ENCODE measurements at regions not wholly inside any gene's neighbourhood (a gene's known extent, or its start where the extent isn't known, plus 50 kb on each side); places are given as distances from the start of the nearest gene placed in this dataset.
"Not testable (repeated sequence)": the region's sequence is repeated elsewhere in the genome, so short reads cannot be mapped to it uniquely, and the experiment has no call there.

DNA sequence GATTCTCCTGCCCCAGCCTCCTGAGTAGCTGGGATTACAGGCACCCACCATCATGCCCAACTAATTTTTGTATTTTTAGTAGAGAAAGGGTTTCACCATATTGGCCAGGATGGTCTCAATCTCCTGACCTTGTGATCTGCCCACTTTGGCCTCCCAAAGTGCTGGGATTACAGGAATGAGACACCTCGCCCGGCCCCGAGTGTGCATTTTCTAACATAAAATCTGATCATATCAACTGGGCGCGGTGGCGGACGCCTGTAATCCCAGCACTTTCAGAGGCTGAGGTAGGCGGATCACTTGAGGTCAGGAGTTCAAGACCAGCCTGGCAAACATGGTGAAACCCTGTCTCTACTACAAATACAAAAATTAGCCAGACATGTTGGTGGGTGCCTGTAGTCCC lies 745.5 kb upstream of the TPTE start:
- not testable (repeated sequence) for H3K4me3 Mint-ChIP-seq, H3K4me1 Mint-ChIP-seq, H3K36me3 Mint-ChIP-seq, H3K27ac Mint-ChIP-seq, H3K27me3 Mint-ChIP-seq
- peaks cover 9 to 22% (median 16%) of the 10 kb centered on the region in 3 donors for H3K9me3 Mint-ChIP-seq

DNA sequence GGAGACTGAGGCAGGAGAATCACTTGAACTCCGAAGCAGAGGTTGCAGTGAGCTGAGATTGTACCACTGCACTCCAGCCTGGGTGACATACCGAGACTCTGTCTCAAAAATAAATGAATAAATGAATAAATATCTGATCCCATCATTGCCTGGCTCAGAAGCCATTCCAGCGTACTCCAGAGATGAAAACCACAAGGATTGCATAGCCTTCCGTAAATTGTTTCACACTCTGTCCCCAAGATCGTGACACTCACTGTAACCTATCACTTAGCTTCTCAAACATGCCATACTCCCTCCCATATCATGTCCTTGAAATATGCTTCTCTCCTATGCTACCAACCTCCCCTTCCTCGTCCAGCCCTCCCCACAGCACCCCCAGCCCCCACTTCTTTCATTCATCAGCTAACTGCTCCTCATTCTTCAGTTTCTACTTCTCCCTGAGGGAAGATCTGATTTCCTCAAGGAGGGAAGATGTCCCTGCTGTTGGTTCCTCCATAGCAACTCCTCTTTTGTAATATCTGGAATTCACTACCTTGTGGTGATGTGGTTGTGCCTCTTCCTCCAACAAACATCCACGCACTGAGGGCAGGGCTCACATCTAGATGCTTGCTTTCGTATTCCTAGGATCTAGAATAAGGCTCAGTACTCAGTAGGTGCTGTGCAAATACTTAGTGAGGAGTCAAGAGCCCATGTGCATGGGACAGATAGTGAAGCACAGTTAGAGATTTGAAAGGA lies 744.9 kb upstream of the TPTE start:
- H3K9me3 Mint-ChIP-seq = peaks cover 9 to 22% (median 16%) of the 10 kb centered on the region in 3 donors
- not testable (repeated sequence) for H3K4me3 Mint-ChIP-seq, H3K27me3 Mint-ChIP-seq, H3K36me3 Mint-ChIP-seq, H3K4me1 Mint-ChIP-seq, H3K27ac Mint-ChIP-seq

DNA sequence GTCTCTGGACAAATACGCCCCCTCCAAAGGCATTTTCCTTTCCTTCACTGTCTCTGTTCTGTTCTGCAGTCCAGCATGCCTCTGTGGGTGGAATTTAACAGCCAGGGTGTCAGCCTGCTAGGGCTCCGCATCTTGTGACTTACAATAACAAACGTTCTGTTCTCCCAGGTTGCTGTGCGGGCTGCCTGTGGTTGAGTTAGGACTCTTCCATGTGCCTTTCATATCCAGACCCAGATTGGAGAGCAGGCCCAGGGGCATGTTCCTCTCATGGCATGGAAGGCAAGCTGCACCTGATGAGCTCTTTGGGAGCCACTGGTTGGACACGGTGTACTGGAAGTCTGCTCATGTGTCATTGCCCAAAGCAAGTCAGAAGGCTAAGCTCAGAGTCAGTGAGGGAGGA lies 742.8 kb upstream of the TPTE start:
- H3K4me1 Mint-ChIP-seq, H3K36me3 Mint-ChIP-seq, H3K27ac Mint-ChIP-seq, H3K4me3 Mint-ChIP-seq, H3K27me3 Mint-ChIP-seq: not testable (repeated sequence)
- peaks cover 12 to 35% (median 17%) of the 10 kb centered on the region in 3 donors for H3K9me3 Mint-ChIP-seq

DNA sequence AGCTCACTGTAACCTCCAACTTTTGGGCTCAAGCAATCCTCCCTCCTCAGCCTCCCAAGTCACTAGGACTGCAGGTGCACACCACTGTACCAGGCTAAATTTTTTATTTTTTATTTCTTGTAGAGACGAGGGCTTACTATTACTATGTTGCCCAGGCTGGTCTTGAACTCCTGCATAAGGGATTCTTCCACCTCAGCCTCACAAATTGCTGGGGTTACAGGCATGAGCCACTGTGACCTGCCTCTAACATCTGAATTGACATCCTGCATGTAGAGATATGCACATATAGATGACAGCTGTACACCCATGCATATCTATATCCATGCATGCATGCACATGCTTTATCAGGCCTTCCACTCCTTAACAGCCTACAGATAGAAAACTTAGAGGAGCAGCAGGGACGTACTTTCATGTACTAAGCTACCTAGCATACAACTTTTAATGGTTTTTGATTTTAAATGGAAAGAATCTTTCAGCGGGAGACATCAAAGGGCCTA lies 740.9 kb upstream of the TPTE start:
- no peak overlapping the region for H3K27ac Mint-ChIP-seq
- H3K9me3 Mint-ChIP-seq = peaks cover 15 to 27% (median 18%) of the 10 kb centered on the region in 3 donors
- H3K4me1 Mint-ChIP-seq = no peaks in the 10 kb centered on the region
- H3K27me3 Mint-ChIP-seq = no peaks in the 10 kb centered on the region
- no peak overlapping the region for H3K4me3 Mint-ChIP-seq
- H3K36me3 Mint-ChIP-seq = peaks cover 5% of the 10 kb centered on the region

DNA sequence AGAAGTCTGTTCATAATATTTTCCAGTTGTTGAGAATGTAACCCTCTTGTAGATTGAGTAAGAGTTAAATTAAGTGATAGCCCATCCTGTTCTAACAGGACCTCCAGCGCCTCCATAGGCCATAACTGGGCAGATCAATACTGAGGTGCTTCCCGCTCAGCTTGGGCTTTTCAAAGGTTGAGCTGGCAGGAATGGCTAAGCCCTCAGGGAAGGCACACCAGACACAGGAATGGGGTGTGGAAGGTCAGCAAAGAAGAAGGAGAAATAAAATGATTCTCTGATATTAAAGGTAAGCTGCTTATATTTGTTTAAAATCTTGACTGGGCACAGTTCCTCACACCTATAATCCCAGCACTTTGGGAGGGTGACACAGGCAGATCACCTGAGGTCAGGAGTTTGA lies 737.8 kb upstream of the TPTE start:
- H3K27me3 Mint-ChIP-seq, H3K27ac Mint-ChIP-seq, H3K36me3 Mint-ChIP-seq, H3K4me3 Mint-ChIP-seq, H3K4me1 Mint-ChIP-seq: not testable (repeated sequence)
- H3K9me3 Mint-ChIP-seq = peaks cover 8 to 29% (median 13%) of the 10 kb centered on the region in 3 donors

DNA sequence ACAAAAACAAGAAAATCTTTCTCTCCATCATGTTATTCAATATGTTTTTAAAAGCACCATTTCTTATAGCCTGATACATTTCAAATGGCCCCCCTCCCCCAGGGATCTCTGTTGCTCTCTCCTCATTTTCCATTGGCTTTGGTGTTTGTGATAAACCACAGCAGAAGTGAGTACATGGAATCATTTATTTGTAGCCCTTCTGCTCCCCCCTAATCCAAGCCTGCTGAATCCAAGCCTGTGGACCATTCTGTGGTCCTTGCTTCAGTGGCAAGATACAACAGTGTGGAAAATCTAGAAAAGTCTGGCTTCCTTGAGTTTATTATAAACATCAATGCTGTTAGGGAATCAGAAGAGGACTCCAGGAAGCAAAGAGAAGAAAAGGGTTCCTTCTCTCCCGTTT lies 737.2 kb upstream of the TPTE start:
- H3K36me3 Mint-ChIP-seq, H3K27ac Mint-ChIP-seq, H3K4me1 Mint-ChIP-seq, H3K27me3 Mint-ChIP-seq, H3K4me3 Mint-ChIP-seq: not testable (repeated sequence)
- H3K9me3 Mint-ChIP-seq = peaks cover 6 to 29% (median 13%) of the 10 kb centered on the region in 3 donors

DNA sequence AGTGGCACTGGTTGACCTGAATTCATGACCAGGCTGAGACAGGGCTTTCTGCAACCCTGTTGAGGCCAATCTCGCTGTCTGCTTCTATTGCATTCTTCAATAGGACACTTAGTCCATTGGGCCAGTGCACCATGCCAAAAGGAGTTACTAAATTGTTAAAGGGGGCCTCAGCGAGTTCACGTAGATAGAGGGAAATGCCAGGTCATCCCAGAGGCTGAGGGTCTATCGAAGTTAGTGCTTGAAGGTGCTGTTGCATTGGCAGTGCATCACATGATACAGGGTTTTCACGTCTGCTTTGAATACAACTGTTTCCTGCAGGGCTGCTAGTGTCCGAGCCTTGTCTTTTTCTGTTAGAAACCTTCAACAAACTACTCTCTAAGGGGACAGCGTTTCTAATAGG lies 735.3 kb upstream of the TPTE start:
- H3K27me3 Mint-ChIP-seq, H3K4me3 Mint-ChIP-seq, H3K36me3 Mint-ChIP-seq, H3K4me1 Mint-ChIP-seq, H3K27ac Mint-ChIP-seq: not testable (repeated sequence)
- H3K9me3 Mint-ChIP-seq = peaks cover 9 to 29% (median 12%) of the 10 kb centered on the region in 3 donors

DNA sequence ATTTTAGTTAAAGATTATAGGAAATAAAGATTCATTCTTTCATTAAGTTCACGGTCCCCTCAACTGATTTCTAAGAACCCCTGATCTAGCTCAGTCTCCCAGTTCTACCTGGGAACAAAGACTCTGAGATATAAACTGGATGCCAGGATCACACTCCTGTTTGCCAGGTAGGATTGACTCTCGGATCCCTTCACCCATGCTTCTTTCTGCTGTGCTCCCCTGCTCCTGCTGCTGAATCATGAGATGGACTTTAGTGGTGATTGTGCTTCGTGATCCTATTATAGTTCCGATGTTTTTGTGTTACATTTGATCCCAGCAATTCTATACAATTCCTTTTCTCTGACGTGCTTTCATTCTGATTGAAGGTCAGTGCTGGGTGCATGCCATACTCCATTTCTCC lies 733.1 kb upstream of the TPTE start:
- H3K4me3 Mint-ChIP-seq, H3K27me3 Mint-ChIP-seq, H3K36me3 Mint-ChIP-seq, H3K4me1 Mint-ChIP-seq, H3K27ac Mint-ChIP-seq: not testable (repeated sequence)
- peaks cover 14 to 26% (median 19%) of the 10 kb centered on the region in 3 donors for H3K9me3 Mint-ChIP-seq

DNA sequence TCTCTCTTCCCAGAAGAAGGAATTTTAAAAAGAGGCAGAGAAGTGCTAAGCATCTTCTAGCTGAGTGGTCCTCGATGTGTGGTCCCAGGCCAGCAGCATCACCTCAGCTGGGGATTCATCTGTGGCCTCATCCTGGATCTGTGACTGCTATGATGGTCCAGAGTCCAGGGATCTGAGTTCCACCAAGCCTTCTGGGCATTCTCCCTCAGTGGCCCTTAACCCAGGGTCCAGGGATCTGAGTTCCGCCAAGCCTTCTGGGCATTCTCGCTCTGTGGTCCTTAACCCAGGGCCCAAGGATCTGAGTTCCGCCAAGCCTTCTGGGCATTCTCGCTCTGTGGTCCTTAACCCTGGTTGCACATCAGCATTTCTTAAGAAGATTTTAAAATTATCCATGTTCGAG lies 731.0 kb upstream of the TPTE start:
- not testable (repeated sequence) for H3K27ac Mint-ChIP-seq, H3K27me3 Mint-ChIP-seq, H3K4me3 Mint-ChIP-seq, H3K4me1 Mint-ChIP-seq, H3K36me3 Mint-ChIP-seq
- H3K9me3 Mint-ChIP-seq = peaks cover 12 to 34% (median 19%) of the 10 kb centered on the region in 3 donors

DNA sequence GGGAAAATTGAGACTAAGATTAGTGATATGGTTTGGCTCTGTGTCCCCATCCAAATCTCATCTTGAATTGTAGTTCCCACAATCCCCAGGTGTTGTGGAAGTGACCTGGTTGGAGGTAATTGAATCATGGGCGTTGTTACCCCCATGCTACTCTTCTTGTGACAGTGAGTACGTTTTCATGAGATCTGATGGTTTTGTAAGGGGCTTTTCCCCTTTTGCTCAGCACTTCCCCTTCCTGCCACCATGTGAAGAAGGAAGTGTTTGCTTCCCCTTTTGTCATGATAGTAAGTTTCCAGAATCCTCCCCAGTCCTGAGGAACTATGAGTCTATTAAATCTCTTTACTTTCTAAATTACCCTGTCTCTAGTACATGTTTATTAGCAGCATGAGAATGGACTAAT lies 729.9 kb upstream of the TPTE start:
- H3K4me3 Mint-ChIP-seq, H3K4me1 Mint-ChIP-seq, H3K27me3 Mint-ChIP-seq, H3K27ac Mint-ChIP-seq, H3K36me3 Mint-ChIP-seq: not testable (repeated sequence)
- H3K9me3 Mint-ChIP-seq = peaks cover 16 to 38% (median 21%) of the 10 kb centered on the region in 3 donors

DNA sequence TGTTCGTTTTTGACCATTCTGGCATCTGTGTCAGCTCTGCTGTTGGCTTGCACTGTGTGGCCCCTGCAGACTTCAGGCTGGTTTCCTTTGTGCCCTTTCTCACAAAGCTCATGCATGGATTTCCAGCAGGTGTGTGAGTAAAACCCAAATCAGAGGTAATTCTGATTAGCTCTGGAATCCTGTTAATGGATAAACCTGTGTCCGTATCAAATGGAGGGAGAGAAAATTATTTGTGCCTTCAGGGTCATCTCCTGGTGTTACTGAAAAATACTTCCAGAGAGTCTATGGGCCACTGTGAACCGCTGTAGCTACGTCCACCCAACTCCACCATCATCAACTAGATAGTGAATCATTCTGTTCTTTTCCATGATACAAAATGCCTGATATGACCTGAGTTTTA lies 726.1 kb upstream of the TPTE start:
- H3K9me3 Mint-ChIP-seq = peaks cover 12 to 30% (median 18%) of the 10 kb centered on the region in 3 donors
- H3K36me3 Mint-ChIP-seq, H3K4me3 Mint-ChIP-seq, H3K4me1 Mint-ChIP-seq, H3K27ac Mint-ChIP-seq, H3K27me3 Mint-ChIP-seq: not testable (repeated sequence)

DNA sequence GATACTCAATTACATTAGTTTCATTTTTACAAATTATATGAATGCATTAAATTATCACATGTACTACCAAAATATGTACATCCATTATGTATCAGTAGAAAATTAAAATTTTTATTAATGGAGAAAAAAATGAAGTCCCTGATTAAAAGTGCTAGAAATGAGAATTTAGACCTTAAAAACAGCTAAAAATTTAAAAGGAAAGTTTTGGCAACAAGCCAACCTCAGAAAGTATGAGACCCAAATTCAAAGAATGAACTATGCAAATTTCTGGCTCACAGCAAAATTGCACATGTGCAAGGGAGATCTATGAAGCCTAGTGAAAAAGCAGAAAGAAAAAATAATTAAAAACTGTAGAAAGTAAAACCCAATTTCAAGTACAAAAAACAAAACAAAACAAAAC lies 725.1 kb upstream of the TPTE start:
- H3K27ac Mint-ChIP-seq, H3K4me1 Mint-ChIP-seq, H3K27me3 Mint-ChIP-seq, H3K36me3 Mint-ChIP-seq, H3K4me3 Mint-ChIP-seq: not testable (repeated sequence)
- H3K9me3 Mint-ChIP-seq = peaks cover 12 to 30% (median 18%) of the 10 kb centered on the region in 3 donors

DNA sequence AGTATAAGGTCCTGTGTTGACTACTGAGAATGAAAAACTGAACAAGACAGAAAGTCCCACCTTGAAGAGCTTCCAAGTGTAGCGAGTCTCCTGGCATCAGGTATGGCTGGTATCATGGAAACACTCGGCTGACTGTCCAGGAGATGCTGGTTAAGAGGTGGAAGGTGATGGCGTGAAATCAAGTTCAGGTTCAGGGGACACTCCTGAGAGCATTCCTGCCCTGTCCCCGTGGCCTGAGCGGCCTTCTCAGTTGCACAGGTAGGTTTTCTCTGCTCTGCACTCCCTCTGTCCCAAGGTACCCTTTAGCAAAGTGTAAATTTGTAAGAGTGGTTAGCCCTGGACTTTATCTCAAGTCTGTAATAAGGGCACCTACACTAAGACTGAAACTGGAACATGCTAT lies 713.7 kb upstream of the TPTE start:
- H3K27me3 Mint-ChIP-seq, H3K4me3 Mint-ChIP-seq, H3K36me3 Mint-ChIP-seq, H3K27ac Mint-ChIP-seq, H3K9me3 Mint-ChIP-seq, H3K4me1 Mint-ChIP-seq: not testable (repeated sequence)

DNA sequence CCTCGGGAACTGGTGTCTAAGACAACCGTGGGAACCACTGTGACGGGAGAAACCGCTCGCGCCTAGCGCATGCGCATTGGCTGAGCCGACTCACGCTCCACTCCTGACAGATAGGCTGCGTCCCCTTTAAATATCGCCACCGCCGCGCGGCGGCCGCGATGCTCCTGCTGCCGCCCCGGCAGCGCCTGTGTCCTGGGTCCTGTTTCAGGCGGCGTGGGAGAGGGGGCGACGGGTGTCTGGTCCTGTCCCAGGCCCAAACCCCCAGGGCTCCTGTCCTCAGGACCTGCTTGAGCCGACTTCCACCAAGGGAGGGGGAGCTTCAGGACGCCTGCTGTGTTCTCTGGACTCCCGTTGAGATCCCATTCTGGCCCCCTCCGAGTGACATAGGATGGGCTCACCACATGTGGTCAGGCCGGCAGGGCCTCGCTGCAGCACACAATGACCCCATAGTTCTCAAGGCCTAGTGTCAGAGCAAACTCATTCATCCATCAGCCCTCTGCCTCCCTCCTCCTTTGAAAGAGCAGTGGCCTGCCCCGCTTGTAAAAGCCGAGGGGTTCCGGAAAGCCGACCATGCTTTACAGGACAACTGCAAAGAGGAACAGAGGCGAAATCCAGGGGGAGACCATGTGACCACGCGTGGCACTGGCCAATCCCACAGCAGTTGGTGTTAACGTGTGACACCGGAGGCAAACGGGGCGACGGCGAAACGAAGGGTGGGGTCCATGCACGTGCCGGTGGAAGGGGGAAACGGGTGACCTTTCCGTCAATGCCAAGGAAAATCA lies 710.0 kb upstream of the TPTE start:
- H3K4me1 Mint-ChIP-seq, H3K9me3 Mint-ChIP-seq, H3K27me3 Mint-ChIP-seq, H3K36me3 Mint-ChIP-seq, H3K4me3 Mint-ChIP-seq, H3K27ac Mint-ChIP-seq: not testable (repeated sequence)

DNA sequence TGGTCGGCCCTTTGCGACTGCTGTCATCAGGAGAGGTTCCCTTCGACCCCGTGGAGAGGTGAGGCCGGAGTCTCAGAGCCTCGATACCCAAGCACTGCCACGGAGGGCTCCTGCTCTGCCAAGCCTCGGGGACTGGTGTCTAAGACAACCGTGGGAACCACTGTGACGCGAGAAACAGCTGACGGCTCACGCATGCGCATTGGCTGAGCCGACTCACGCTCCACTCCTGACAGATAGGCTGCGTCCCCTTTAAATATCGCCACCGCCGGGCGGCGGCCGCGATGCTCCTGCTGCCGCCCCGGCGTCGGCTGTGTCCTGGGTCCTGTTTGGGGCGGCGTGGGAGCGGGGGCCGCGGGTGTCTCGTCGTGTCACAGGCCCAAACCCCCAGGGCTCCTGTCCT lies 708.9 kb upstream of the TPTE start:
- not testable (repeated sequence) for H3K9me3 Mint-ChIP-seq, H3K4me1 Mint-ChIP-seq, H3K4me3 Mint-ChIP-seq, H3K27me3 Mint-ChIP-seq, H3K36me3 Mint-ChIP-seq, H3K27ac Mint-ChIP-seq

Measured in IgD-negative memory B cell (primary cell).